ENCODE measurements at regions not wholly inside any gene's neighbourhood (a gene's known extent, or its start where the extent isn't known, plus 50 kb on each side); places are given as distances from the start of the nearest gene placed in this dataset.
A peak's percentile ranks its signal among the peaks of the same experiment; 100 is the strongest.
"Not testable (repeated sequence)": the region's sequence is repeated elsewhere in the genome, so short reads cannot be mapped to it uniquely, and the experiment has no call there.

GRCh38 chr18:14460364-14460763, 83.0 kb downstream of the POTEC start:
- not testable (repeated sequence) for FAIRE-seq; DNase-seq (ENCODE audit: insufficient read length, low spot score)

GRCh38 chr18:14459826-14460225, 83.6 kb downstream of the POTEC start:
- DNase-seq (ENCODE audit: insufficient read length, low spot score); FAIRE-seq: not testable (repeated sequence)

- FAIRE-seq; DNase-seq (ENCODE audit: insufficient read length, low spot score): not testable (repeated sequence)
Observed at GRCh38 chr18:14458009-14458945, 85.1 kb downstream of the POTEC start.

GRCh38 chr18:14450637-14451009, 92.8 kb downstream of the POTEC start:
- DNase-seq (ENCODE audit: insufficient read length, low spot score); FAIRE-seq: not testable (repeated sequence)

GRCh38 chr18:14449995-14450636, 93.3 kb downstream of the POTEC start:
- not testable (repeated sequence) for DNase-seq (ENCODE audit: insufficient read length, low spot score); FAIRE-seq

- DNase-seq (ENCODE audit: insufficient read length, low spot score); FAIRE-seq: not testable (repeated sequence)
Observed at GRCh38 chr18:14449062-14449461, 94.3 kb downstream of the POTEC start.

- FAIRE-seq; DNase-seq (ENCODE audit: insufficient read length, low spot score): not testable (repeated sequence)
Observed at GRCh38 chr18:14447715-14448114, 95.7 kb downstream of the POTEC start.

GRCh38 chr18:14435460-14435859, 107.9 kb downstream of the POTEC start:
- not testable (repeated sequence) for FAIRE-seq; DNase-seq (ENCODE audit: insufficient read length, low spot score)

GRCh38 chr18:14432371-14432770, 111.0 kb downstream of the POTEC start:
- FAIRE-seq; DNase-seq (ENCODE audit: insufficient read length, low spot score): not testable (repeated sequence)

GRCh38 chr18:14431031-14431521, 112.3 kb downstream of the POTEC start:
- DNase-seq (ENCODE audit: insufficient read length, low spot score); FAIRE-seq: not testable (repeated sequence)

- peak; percentile 75 for FAIRE-seq
- DNase-seq (ENCODE audit: insufficient read length, low spot score) = not testable (repeated sequence)
Observed at GRCh38 chr18:14415806-14416205, 127.6 kb downstream of the POTEC start.

- FAIRE-seq; DNase-seq (ENCODE audit: insufficient read length, low spot score): not testable (repeated sequence)
Observed at GRCh38 chr18:14415399-14415798, 128.0 kb downstream of the POTEC start.

- DNase-seq (ENCODE audit: insufficient read length, low spot score); FAIRE-seq: not testable (repeated sequence)
Observed at GRCh38 chr18:14395533-14395932, 147.9 kb downstream of the POTEC start.

- FAIRE-seq; DNase-seq (ENCODE audit: insufficient read length, low spot score): not testable (repeated sequence)
Observed at GRCh38 chr18:14393563-14394103, 149.8 kb downstream of the POTEC start.

GRCh38 chr18:14392604-14393003, 150.8 kb downstream of the POTEC start:
- FAIRE-seq; DNase-seq (ENCODE audit: insufficient read length, low spot score): not testable (repeated sequence)

- not testable (repeated sequence) for FAIRE-seq
Observed at GRCh38 chr18:14384961-14385360, 158.4 kb downstream of the POTEC start.

GRCh38 chr18:14382666-14383065, 160.7 kb downstream of the POTEC start:
- not testable (repeated sequence) for FAIRE-seq

More at GRCh38 chr18:14384961-14385360, 158.4 kb downstream of the POTEC start:
- DNase-seq (ENCODE audit: insufficient read length, low spot score) = not testable (repeated sequence)

GRCh38 chr18:14379489-14379888, 163.9 kb downstream of the POTEC start:
- FAIRE-seq; DNase-seq (ENCODE audit: insufficient read length, low spot score): not testable (repeated sequence)

More at GRCh38 chr18:14382666-14383065, 160.7 kb downstream of the POTEC start:
- DNase-seq (ENCODE audit: insufficient read length, low spot score) = not testable (repeated sequence)

GRCh38 chr18:14378376-14378775, 165.0 kb downstream of the POTEC start:
- FAIRE-seq; DNase-seq (ENCODE audit: insufficient read length, low spot score): not testable (repeated sequence)

GRCh38 chr18:14361346-14361745, 182.1 kb downstream of the POTEC start:
- not testable (repeated sequence) for DNase-seq (ENCODE audit: insufficient read length, low spot score); FAIRE-seq

Data from H54 (cell line).